GM12878 (cell line): ENCODE measurements at regions not wholly inside any gene's neighbourhood (a gene's known extent, or its start where the extent isn't known, plus 50 kb on each side); places are given as distances from the start of the nearest gene placed in this dataset.

Experiments
- ATAC-seq: fragments of 200-7000 bp; cut with Tn5 transposase; 3 replicates; pipeline ENCODE4 v1.9.1; 2020; ENCODE audit warnings: mild to moderate bottlenecking, moderate library complexity
- BruUV-seq: library from RNA; stranded (reverse); fragments of 400-500 nt; replicated peaks from 2 replicates; lab custom pipeline; 2021; lab: Mats Ljungman, UMichigan
- CTCF ChIA-PET: fragments of 300-600 bp; sonication (Branson Sonifier 250); formaldehyde crosslinking; extraction: SDS; loops from one replicate; lab custom pipeline; 2021; ENCODE audit warnings: inconsistent platforms; lab: Yijun Ruan, JAX
- POLR2A ChIA-PET: fragments of 350-600 bp; formaldehyde crosslinking; extraction: SDS; loops from one replicate; lab custom pipeline; 2021; ENCODE audit warnings: inconsistent platforms; lab: Charles Lee
- RAD21 ChIA-PET: fragments of 300-600 bp; sonication (Branson Sonifier 250); formaldehyde crosslinking; loops from one replicate; lab custom pipeline; 2023; ENCODE audit warnings: antibody characterized with exemption; ENCODE audit not compliant: unreplicated experiment; lab: Charles Lee
- SMC1A ChIA-PET: fragments of 300-600 bp; sonication (Branson Sonifier 250); formaldehyde crosslinking; loops from one replicate; lab custom pipeline; 2023; ENCODE audit not compliant: unreplicated experiment, uncharacterized antibody; lab: Charles Lee
- DNase-seq: peaks from one replicate; pipeline ENCODE4 v3.0.0-alpha.2; 2011; ENCODE audit warnings: low read depth, low spot score
- FAIRE-seq: peaks from 3 replicates; lab custom pipeline; 2011; peaks lifted over from hg19 to GRCh38; lab: Jason Lieb, UNC
- H2AFZ ChIP-seq: 2 replicates; pipeline ENCODE4 v1.6.0; 2011; ENCODE audit warnings: low read depth, low read length, control low read depth; ENCODE audit not compliant: control insufficient read depth
- H3K27ac ChIP-seq: 2 replicates; pipeline ENCODE4 v1.5.1; 2011; ENCODE audit warnings: control low read depth; ENCODE audit not compliant: control insufficient read depth, insufficient read depth
- H3K27me3 ChIP-seq, 2 experiments: replicated peaks in 1 of 2; 2 replicates each; pipeline versions ENCODE4 v1.6.0 to v1.6.1; 2011; ENCODE audit warnings: low read length in 1 of 2; ENCODE audit not compliant: control insufficient read depth in 2 of 2, insufficient read depth in 2 of 2
- H3K36me3 ChIP-seq, 2 experiments: 2 replicates each; pipeline ENCODE4 v1.5.1; 2011; ENCODE audit warnings: low read length in 1 of 2; ENCODE audit not compliant: control insufficient read depth in 2 of 2, insufficient read depth in 2 of 2
- H3K4me1 ChIP-seq: 2 replicates; pipeline ENCODE4 v1.6.1; 2011; ENCODE audit warnings: mild to moderate bottlenecking, low read length, moderate library complexity, mixed read lengths; ENCODE audit not compliant: control insufficient read depth, insufficient read depth
- H3K4me2 ChIP-seq: 2 replicates; pipeline ENCODE4 v1.6.0; 2011; ENCODE audit warnings: control low read depth; ENCODE audit not compliant: control insufficient read depth, insufficient read depth
- H3K4me3 ChIP-seq: fragments of 200-600 bp; sonication (generic); 2 replicates; pipeline ENCODE4 v1.5.1; 2016
- H3K79me2 ChIP-seq: 2 replicates; pipeline ENCODE4 v1.6.0; 2011; ENCODE audit warnings: low read length; ENCODE audit not compliant: control insufficient read depth, insufficient read depth
- H3K9ac ChIP-seq: 2 replicates; pipeline ENCODE4 v1.8.0; 2011; ENCODE audit warnings: low read length, control low read depth, mixed read lengths; ENCODE audit not compliant: control insufficient read depth, insufficient read depth
- H3K9me3 ChIP-seq: replicated peaks from 3 replicates; pipeline ENCODE4 v1.5.1; 2011; ENCODE audit warnings: mild to moderate bottlenecking, low read length; ENCODE audit not compliant: control insufficient read depth, insufficient read depth
- H4K20me1 ChIP-seq: 2 replicates; pipeline ENCODE4 v1.6.0; 2011; ENCODE audit not compliant: control insufficient read depth, insufficient read depth
- BRCA1 ChIP-seq: IDR thresholded peaks from 2 replicates; pipeline ENCODE4 v1.6.1; 2011; ENCODE audit warnings: low read depth, low read length, improper control_type of control experiment
- EED ChIP-seq: sonication (generic); IDR thresholded peaks from 2 replicates; pipeline ENCODE4 v1.6.1; 2016; ENCODE audit warnings: antibody characterized with exemption, low read depth
- EP300 ChIP-seq, 2 experiments: fragments of 150-350 bp in 1 of 2; IDR thresholded peaks; 2 replicates each; pipeline ENCODE4 v1.6.1; 2011 to 2012; ENCODE audit warnings: low read depth in 2 of 2, low read length in 2 of 2, borderline replicate concordance in 1 of 2, improper control_type of control experiment in 1 of 2, inconsistent platforms in 1 of 2; ENCODE audit not compliant: control insufficient read depth in 1 of 2
- FOXM1 ChIP-seq: IDR thresholded peaks from 2 replicates; pipeline ENCODE4 v1.6.1; 2012; ENCODE audit warnings: low read depth, mild to moderate bottlenecking, inconsistent platforms, low read length, moderate library complexity
- GABPA ChIP-seq: IDR thresholded peaks from 2 replicates; pipeline ENCODE4 v1.6.1; 2014; ENCODE audit warnings: antibody characterized with exemption, low read depth, mild to moderate bottlenecking, inconsistent platforms
- JUNB ChIP-seq: IDR thresholded peaks from 2 replicates; pipeline ENCODE4 v1.6.1; 2016; ENCODE audit warnings: antibody characterized with exemption, mild to moderate bottlenecking
- MEF2B ChIP-seq: fragments of 450-650 bp; IDR thresholded peaks from 2 replicates; pipeline ENCODE4 v1.6.1; 2018; ENCODE audit warnings: mild to moderate bottlenecking, moderate library complexity; ENCODE audit not compliant: partially characterized antibody, poor library complexity, severe bottlenecking
- RAD21 ChIP-seq: IDR thresholded peaks from 2 replicates; pipeline ENCODE4 v1.6.1; 2011; ENCODE audit warnings: mild to moderate bottlenecking, low read depth, low read length, moderate library complexity; ENCODE audit not compliant: insufficient read depth
- SIX5 ChIP-seq: IDR thresholded peaks from 2 replicates; pipeline ENCODE4 v1.6.1; 2011; ENCODE audit warnings: mild to moderate bottlenecking, low read depth, low read length, moderate library complexity; ENCODE audit not compliant: severe bottlenecking
- SMARCA5 ChIP-seq: fragments of 450-650 bp; IDR thresholded peaks from 2 replicates; pipeline ENCODE4 v1.6.1; 2017; ENCODE audit warnings: mild to moderate bottlenecking
- STAT1 ChIP-seq: fragments of 450-650 bp; conservative IDR thresholded peaks from 2 replicates; pipeline ENCODE4 v1.6.1; 2014; ENCODE audit warnings: antibody characterized with exemption, mild to moderate bottlenecking
- SUPT20H ChIP-seq: IDR thresholded peaks from 2 replicates; pipeline ENCODE4 v1.6.1; 2011; ENCODE audit warnings: low read depth, mild to moderate bottlenecking, low read length, moderate library complexity, borderline replicate concordance; ENCODE audit not compliant: control insufficient read depth
- TCF12 ChIP-seq: IDR thresholded peaks from 2 replicates; pipeline ENCODE4 v1.6.1; 2011; ENCODE audit warnings: low read depth, mild to moderate bottlenecking, low read length
- ZNF274 ChIP-seq: IDR thresholded peaks from one replicate; pipeline ENCODE4 v1.8.0; 2011; ENCODE audit not compliant: insufficient read length, insufficient read depth
- WGBS: methylation state at CpG from one replicate; pipeline ENCODE4 v1.1.6; 2016; ENCODE audit warnings: low lambda C conversion rate; ENCODE audit not compliant: insufficient replicate concordance, insufficient coverage; ENCODE audit errors: missing lambda C conversion rate; 5-methylcytosine and 5-hydroxymethylcytosine counted together
- in situ Hi-C: fragments of 300-500 bp; cut with MboI; formaldehyde crosslinking; loops from 9 replicates; pipeline ENCODE4 v1.14.3; 2018; ENCODE audit warnings: mixed read lengths
- intact Hi-C: fragments of 100-400 bp; cut with micrococcal nuclease; formaldehyde crosslinking; loops from one replicate; pipeline ENCODE4 v1.14.2; 2022; ENCODE audit not compliant: unreplicated experiment
- TF ChIP-seq, protein P1 (sequence below), 3 experiments: IDR thresholded peaks in 2 of 3; conservative IDR thresholded peaks in 1 of 3; 2 replicates each; pipeline ENCODE4 v1.5.1; 2011; ENCODE audit warnings: low read depth in 3 of 3, low read length in 3 of 3, mild to moderate bottlenecking in 3 of 3, control low read depth in 2 of 3, moderate library complexity in 2 of 3, inconsistent platforms in 1 of 3, mixed read lengths in 1 of 3; ENCODE audit not compliant: control insufficient read depth in 2 of 3, insufficient read depth in 1 of 3; ENCODE audit errors: extremely low read depth in 1 of 3
- TF ChIP-seq, protein P2 (sequence below): IDR thresholded peaks from 2 replicates; pipeline ENCODE4 v1.6.1; 2012; ENCODE audit warnings: low read depth, low read length, improper control_type of control experiment
- TF ChIP-seq, protein P3 (sequence below): fragments of 450-650 bp; IDR thresholded peaks from 2 replicates; pipeline ENCODE4 v1.6.1; 2016; ENCODE audit warnings: mild to moderate bottlenecking
- TF ChIP-seq, protein P4 (sequence below): IDR thresholded peaks from 2 replicates; pipeline ENCODE4 v1.6.1; 2012; ENCODE audit warnings: low read length, inconsistent platforms

DNA sequence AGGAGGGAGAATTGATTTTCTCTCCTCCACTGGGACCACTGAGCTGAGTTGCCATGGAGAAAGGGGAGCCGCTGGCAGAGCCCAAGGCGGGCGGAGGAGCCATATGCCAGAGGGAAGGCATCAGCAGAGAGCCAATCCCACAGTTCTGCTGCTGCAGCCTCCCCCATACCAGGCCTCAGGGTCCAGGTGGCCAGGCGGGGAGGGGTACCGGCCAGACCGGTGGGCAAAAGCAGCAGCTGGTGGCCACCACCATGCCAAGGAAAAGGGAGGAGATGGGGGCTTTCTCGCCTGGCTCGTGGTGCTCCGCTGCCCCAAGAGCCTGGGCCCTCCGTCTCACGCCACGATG lies 72.8 kb downstream of the PITPNM2 start (continued):
- TF ChIP-seq, protein P1, sequence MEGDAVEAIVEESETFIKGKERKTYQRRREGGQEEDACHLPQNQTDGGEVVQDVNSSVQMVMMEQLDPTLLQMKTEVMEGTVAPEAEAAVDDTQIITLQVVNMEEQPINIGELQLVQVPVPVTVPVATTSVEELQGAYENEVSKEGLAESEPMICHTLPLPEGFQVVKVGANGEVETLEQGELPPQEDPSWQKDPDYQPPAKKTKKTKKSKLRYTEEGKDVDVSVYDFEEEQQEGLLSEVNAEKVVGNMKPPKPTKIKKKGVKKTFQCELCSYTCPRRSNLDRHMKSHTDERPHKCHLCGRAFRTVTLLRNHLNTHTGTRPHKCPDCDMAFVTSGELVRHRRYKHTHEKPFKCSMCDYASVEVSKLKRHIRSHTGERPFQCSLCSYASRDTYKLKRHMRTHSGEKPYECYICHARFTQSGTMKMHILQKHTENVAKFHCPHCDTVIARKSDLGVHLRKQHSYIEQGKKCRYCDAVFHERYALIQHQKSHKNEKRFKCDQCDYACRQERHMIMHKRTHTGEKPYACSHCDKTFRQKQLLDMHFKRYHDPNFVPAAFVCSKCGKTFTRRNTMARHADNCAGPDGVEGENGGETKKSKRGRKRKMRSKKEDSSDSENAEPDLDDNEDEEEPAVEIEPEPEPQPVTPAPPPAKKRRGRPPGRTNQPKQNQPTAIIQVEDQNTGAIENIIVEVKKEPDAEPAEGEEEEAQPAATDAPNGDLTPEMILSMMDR (IDR thresholded peaks at IDR 0.05 in 2 of 3, conservative IDR thresholded peaks at IDR 0.05 in 1 of 3; ENCODE audit: control insufficient read depth in 2 of 3, extremely low read depth in 1 of 3, insufficient read depth in 1 of 3, low read depth in 3 of 3, low read length in 3 of 3) = no peak
- TF ChIP-seq, protein P2, sequence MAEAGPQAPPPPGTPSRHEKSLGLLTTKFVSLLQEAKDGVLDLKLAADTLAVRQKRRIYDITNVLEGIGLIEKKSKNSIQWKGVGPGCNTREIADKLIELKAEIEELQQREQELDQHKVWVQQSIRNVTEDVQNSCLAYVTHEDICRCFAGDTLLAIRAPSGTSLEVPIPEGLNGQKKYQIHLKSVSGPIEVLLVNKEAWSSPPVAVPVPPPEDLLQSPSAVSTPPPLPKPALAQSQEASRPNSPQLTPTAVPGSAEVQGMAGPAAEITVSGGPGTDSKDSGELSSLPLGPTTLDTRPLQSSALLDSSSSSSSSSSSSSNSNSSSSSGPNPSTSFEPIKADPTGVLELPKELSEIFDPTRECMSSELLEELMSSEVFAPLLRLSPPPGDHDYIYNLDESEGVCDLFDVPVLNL = no peak
- no peak for TF ChIP-seq BRCA1
- no peak for TF ChIP-seq FOXM1
- TF ChIP-seq, protein P3, sequence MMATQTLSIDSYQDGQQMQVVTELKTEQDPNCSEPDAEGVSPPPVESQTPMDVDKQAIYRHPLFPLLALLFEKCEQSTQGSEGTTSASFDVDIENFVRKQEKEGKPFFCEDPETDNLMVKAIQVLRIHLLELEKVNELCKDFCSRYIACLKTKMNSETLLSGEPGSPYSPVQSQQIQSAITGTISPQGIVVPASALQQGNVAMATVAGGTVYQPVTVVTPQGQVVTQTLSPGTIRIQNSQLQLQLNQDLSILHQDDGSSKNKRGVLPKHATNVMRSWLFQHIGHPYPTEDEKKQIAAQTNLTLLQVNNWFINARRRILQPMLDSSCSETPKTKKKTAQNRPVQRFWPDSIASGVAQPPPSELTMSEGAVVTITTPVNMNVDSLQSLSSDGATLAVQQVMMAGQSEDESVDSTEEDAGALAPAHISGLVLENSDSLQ = no peak
- TF ChIP-seq EED = no peak

DNA sequence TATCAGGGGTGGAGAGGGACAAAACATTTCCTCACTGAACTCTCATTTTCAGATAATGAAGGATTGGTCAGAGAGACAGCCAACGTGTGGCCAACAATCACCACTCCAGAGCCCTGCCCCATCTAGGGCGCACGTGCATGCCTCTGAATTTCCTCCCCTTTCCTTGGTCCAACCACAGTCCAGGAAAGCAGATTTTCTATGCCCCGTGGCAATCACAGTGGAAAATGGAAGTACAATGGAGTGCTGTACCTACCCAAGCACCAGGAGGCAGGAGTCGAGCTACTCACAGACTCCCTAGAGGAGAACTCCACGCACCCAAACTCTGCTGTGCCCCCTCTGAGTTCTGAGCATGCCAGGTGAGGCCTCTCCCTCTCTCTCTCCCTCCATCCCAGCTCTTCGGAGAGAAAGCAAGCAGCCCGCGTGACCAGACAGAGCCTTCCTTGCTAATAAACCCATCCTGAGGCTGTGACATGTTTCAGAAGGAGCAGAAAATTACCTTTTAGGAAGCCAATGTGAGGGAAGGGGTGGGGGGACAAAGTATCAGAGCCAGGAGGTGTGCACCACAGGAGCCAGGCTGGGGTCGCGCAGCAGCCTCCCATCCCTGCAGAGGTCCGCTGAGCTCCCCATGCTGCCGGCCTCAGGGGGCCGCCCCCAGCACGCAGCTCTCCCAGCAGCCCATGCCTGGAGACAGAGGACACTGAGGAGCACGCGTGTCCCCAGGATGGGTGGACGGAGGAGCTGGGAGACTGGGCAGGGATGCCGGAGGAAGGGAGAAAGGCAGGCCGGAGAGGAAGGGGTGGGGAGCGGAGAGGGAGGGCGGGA lies 73.4 kb downstream of the PITPNM2 start:
- ATAC-seq (no peak), FAIRE-seq (no peak), DNase-seq (no peak)
- Histone ChIP-seq H3K9ac (no peak overlapping the region), H3K27ac (no peak overlapping the region), H3K9me3 (no peaks in the 10 kb centered on the region), H3K4me1 (peaks cover 12% of the 10 kb centered on the region), H3K79me2 (no peaks in the 10 kb centered on the region), H3K4me2 (no peak overlapping the region), H2AFZ (no peak overlapping the region), H3K4me3 (no peak overlapping the region), H4K20me1 (no peaks in the 10 kb centered on the region), H3K36me3 (no peaks in the 10 kb centered on the region), H3K27me3 (no peaks in the 10 kb centered on the region)
- ChIA-PET SMC1A (interaction anchor here (2.8 kb wide), 1 partner anchor 33 kb away, joined by 12 read pairs; no protein-coding TSS in a partner anchor), CTCF (no interaction called here), POLR2A (interaction anchor here (0.7 to 1.5 kb wide), 2 partner anchors 160 to 911 kb away, joined by 3 to 4 read pairs; no protein-coding TSS in a partner anchor), RAD21 (no interaction called here)
- no TSS peak for BruUV-seq
- 66% methylated on average over 18 of the region's 22 CpGs for WGBS
- intact Hi-C loops (no loop called here), in situ Hi-C loops (no loop called here)
- no peak for TF ChIP-seq EP300 (IDR thresholded peaks at IDR 0.05; ENCODE audit: borderline replicate concordance in 1 of 2, control insufficient read depth in 1 of 2, low read depth in 2 of 2, low read length in 2 of 2)
- no peak for TF ChIP-seq STAT1
- TF ChIP-seq SIX5 = no peak
- no peak for TF ChIP-seq SUPT20H
- no peak for TF ChIP-seq JUNB
- TF ChIP-seq ZNF274 = no peak
- TF ChIP-seq RAD21 = no peak
- no peak for TF ChIP-seq TCF12
- TF ChIP-seq, protein P4, sequence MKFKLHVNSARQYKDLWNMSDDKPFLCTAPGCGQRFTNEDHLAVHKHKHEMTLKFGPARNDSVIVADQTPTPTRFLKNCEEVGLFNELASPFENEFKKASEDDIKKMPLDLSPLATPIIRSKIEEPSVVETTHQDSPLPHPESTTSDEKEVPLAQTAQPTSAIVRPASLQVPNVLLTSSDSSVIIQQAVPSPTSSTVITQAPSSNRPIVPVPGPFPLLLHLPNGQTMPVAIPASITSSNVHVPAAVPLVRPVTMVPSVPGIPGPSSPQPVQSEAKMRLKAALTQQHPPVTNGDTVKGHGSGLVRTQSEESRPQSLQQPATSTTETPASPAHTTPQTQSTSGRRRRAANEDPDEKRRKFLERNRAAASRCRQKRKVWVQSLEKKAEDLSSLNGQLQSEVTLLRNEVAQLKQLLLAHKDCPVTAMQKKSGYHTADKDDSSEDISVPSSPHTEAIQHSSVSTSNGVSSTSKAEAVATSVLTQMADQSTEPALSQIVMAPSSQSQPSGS = no peak
- TF ChIP-seq GABPA = no peak
- TF ChIP-seq MEF2B = no peak
- no peak for TF ChIP-seq SMARCA5
